IMR-90 (cell line): ENCODE measurements at regions not wholly inside any gene's neighbourhood (a gene's known extent, or its start where the extent isn't known, plus 50 kb on each side); places are given as distances from the start of the nearest gene placed in this dataset.

Experiments
- ATAC-seq: fragments of 200-7000 bp; cut with Tn5 transposase; 2 replicates; pipeline ENCODE4 v1.9.1; 2020; ENCODE audit warnings: low read depth, mild to moderate bottlenecking, moderate library complexity
- BruUV-seq: library from RNA; stranded (reverse); fragments of 400-500 nt; replicated peaks from 2 replicates; lab custom pipeline; 2021; lab: Mats Ljungman, UMichigan
- CTCF ChIA-PET: fragments of 300-600 bp; formaldehyde crosslinking; extraction: SDS; loops from one replicate; lab custom pipeline; 2021; ENCODE audit warnings: antibody characterized with exemption; lab: Yijun Ruan, JAX
- POLR2A ChIA-PET: fragments of 300-600 bp; sonication (Branson Sonifier 250); formaldehyde crosslinking; loops from one replicate; lab custom pipeline; 2022; ENCODE audit warnings: antibody characterized with exemption; ENCODE audit not compliant: unreplicated experiment; lab: Charles Lee
- DNase-seq: peaks from one replicate; pipeline ENCODE4 v3.0.0; 2013
- H2AFZ ChIP-seq: replicated peaks from 2 replicates; pipeline ENCODE3; 2013; ENCODE audit warnings: low read length, mild to moderate bottlenecking; ENCODE audit not compliant: poor library complexity
- H2AK5ac ChIP-seq: 2 replicates; pipeline ENCODE4 v1.6.1; 2013; ENCODE audit warnings: low read depth, low read length, inconsistent platforms
- H2AK9ac ChIP-seq: replicated peaks from 2 replicates; pipeline ENCODE3; 2013; ENCODE audit warnings: mild to moderate bottlenecking, low read depth, low read length, moderate library complexity; ENCODE audit not compliant: poor library complexity
- H2BK120ac ChIP-seq: 2 replicates; pipeline ENCODE4 v1.6.1; 2013; ENCODE audit warnings: low read depth, low read length, inconsistent platforms
- H2BK15ac ChIP-seq: 3 replicates; pipeline ENCODE4 v1.6.1; 2013; ENCODE audit warnings: low read depth, low read length, inconsistent platforms
- H2BK20ac ChIP-seq: 2 replicates; pipeline ENCODE4 v1.6.1; 2013; ENCODE audit warnings: low read depth, mild to moderate bottlenecking, inconsistent platforms, low read length, moderate library complexity
- H2BK5ac ChIP-seq: 2 replicates; pipeline ENCODE4 v1.6.1; 2013; ENCODE audit warnings: mild to moderate bottlenecking, low read depth, low read length, inconsistent platforms; ENCODE audit not compliant: poor library complexity, severe bottlenecking
- H3K14ac ChIP-seq: replicated peaks from 2 replicates; pipeline ENCODE4 v1.6.1; 2013; ENCODE audit warnings: low read depth, low read length, inconsistent platforms
- H3K18ac ChIP-seq: 2 replicates; pipeline ENCODE4 v1.6.1; 2013; ENCODE audit warnings: low read depth, low read length, control low read depth
- H3K23ac ChIP-seq: 2 replicates; pipeline ENCODE4 v1.6.1; 2013; ENCODE audit warnings: low read depth, low read length, inconsistent platforms
- H3K27ac ChIP-seq: 2 replicates; pipeline ENCODE4 v1.5.1; 2013; ENCODE audit warnings: mild to moderate bottlenecking, control low read depth, low read length; ENCODE audit not compliant: insufficient read depth
- H3K27me3 ChIP-seq: 2 replicates; pipeline ENCODE4 v1.6.1; 2013; ENCODE audit warnings: low read length; ENCODE audit not compliant: control insufficient read depth, insufficient read depth
- H3K36me3 ChIP-seq: 2 replicates; pipeline ENCODE4 v1.6.1; 2013; ENCODE audit warnings: low read length, mixed read lengths; ENCODE audit not compliant: control insufficient read depth, insufficient read depth
- H3K4ac ChIP-seq: 2 replicates; pipeline ENCODE4 v1.6.1; 2013; ENCODE audit warnings: low read depth, low read length, inconsistent platforms
- H3K4me1 ChIP-seq: 2 replicates; pipeline ENCODE4 v1.6.1; 2013; ENCODE audit warnings: low read length, mixed read lengths; ENCODE audit not compliant: control insufficient read depth, insufficient read depth
- H3K4me2 ChIP-seq: 2 replicates; pipeline ENCODE4 v1.6.1; 2013; ENCODE audit warnings: low read depth, mild to moderate bottlenecking, control low read depth, low read length, moderate library complexity
- H3K4me3 ChIP-seq: 2 replicates; pipeline ENCODE4 v1.5.1; 2013; ENCODE audit warnings: low read depth, mild to moderate bottlenecking, control low read depth, low read length, moderate library complexity; ENCODE audit not compliant: insufficient read depth
- H3K56ac ChIP-seq: 2 replicates; pipeline ENCODE4 v1.6.1; 2013; ENCODE audit warnings: low read length, inconsistent platforms; ENCODE audit not compliant: insufficient read depth; ENCODE audit errors: extremely low read depth
- H3K79me1 ChIP-seq, 2 experiments: 2 replicates each; pipeline ENCODE4 v1.6.1; 2013; ENCODE audit warnings: low read length in 2 of 2, inconsistent platforms in 1 of 2, low read depth in 1 of 2
- H3K9ac ChIP-seq: 2 replicates; pipeline ENCODE4 v1.6.1; 2013; ENCODE audit warnings: low read depth, low read length, control low read depth
- H3K9me1 ChIP-seq: 2 replicates; pipeline ENCODE4 v1.6.1; 2013; ENCODE audit warnings: low read length, inconsistent platforms; ENCODE audit not compliant: insufficient read depth
- H3K9me3 ChIP-seq: 2 replicates; pipeline ENCODE4 v1.6.1; 2013; ENCODE audit warnings: low read length; ENCODE audit not compliant: control insufficient read depth, insufficient read depth
- H4K20me1 ChIP-seq: 2 replicates; pipeline ENCODE4 v1.6.1; 2013; ENCODE audit warnings: low read length, inconsistent platforms; ENCODE audit not compliant: insufficient read depth
- H4K5ac ChIP-seq: 2 replicates; pipeline ENCODE4 v1.6.1; 2013; ENCODE audit warnings: mild to moderate bottlenecking, low read depth, low read length, control low read depth
- H4K8ac ChIP-seq, 2 experiments: 2 replicates each; pipeline ENCODE4 v1.6.1; 2013; ENCODE audit warnings: low read depth in 2 of 2, low read length in 2 of 2, control low read depth in 1 of 2, inconsistent platforms in 1 of 2
- H4K91ac ChIP-seq: 2 replicates; pipeline ENCODE4 v1.6.1; 2013; ENCODE audit warnings: low read depth, low read length, inconsistent platforms; ENCODE audit not compliant: insufficient read depth
- BHLHE40 ChIP-seq: fragments of 150-350 bp; IDR thresholded peaks from 2 replicates; pipeline ENCODE4 v1.6.1; 2016; ENCODE audit warnings: mild to moderate bottlenecking, low read depth, low read length
- CEBPB ChIP-seq: IDR thresholded peaks from 2 replicates; pipeline ENCODE4 v1.6.1; 2012; ENCODE audit warnings: low read depth, low read length, improper control_type of control experiment
- CHD1 ChIP-seq: IDR thresholded peaks from 2 replicates; pipeline ENCODE4 v1.6.1; 2012; ENCODE audit warnings: low read depth, low read length, improper control_type of control experiment
- FOS ChIP-seq: fragments of 150-350 bp; IDR thresholded peaks from 2 replicates; pipeline ENCODE4 v1.6.1; 2016; ENCODE audit warnings: low read depth, low read length
- NFE2L2 ChIP-seq: fragments of 150-350 bp; IDR thresholded peaks from 2 replicates; pipeline ENCODE4 v1.6.1; 2016; ENCODE audit warnings: low read depth, mild to moderate bottlenecking, low read length
- RAD21 ChIP-seq: IDR thresholded peaks from 2 replicates; pipeline ENCODE4 v1.6.1; 2012; ENCODE audit warnings: low read length, improper control_type of control experiment
- RCOR1 ChIP-seq: IDR thresholded peaks from 2 replicates; pipeline ENCODE4 v1.6.1; 2012; ENCODE audit warnings: mild to moderate bottlenecking, low read length, improper control_type of control experiment; ENCODE audit not compliant: insufficient replicate concordance
- RFX5 ChIP-seq: IDR thresholded peaks from 2 replicates; pipeline ENCODE4 v1.8.0; 2012; ENCODE audit warnings: low read depth, mild to moderate bottlenecking, low read length, moderate library complexity
- SMC3 ChIP-seq: fragments of 150-350 bp; IDR thresholded peaks from 2 replicates; pipeline ENCODE4 v1.6.1; 2016; ENCODE audit warnings: low read depth, mild to moderate bottlenecking, antibody characterized with exemption, low read length, moderate library complexity
- WGBS, 2 experiments: methylation state at CpG; one replicate each; pipeline versions ENCODE4 v1.1.5 to v1.1.7; 2013; ENCODE audit warnings: missing lambda C conversion rate in 2 of 2; ENCODE audit not compliant: insufficient read length in 1 of 2; ENCODE audit errors: extremely low coverage in 2 of 2; 5-methylcytosine and 5-hydroxymethylcytosine counted together
- dilution Hi-C: fragments of 300-500 bp; cut with HindIII; formaldehyde crosslinking; loops from one replicate; pipeline ENCODE4 v1.14.3; 2018; ENCODE audit warnings: low sequenced_read_pairs; ENCODE audit not compliant: unreplicated experiment
- in situ Hi-C: fragments of 300-500 bp; cut with MboI; formaldehyde crosslinking; loops from 3 replicates; pipeline ENCODE4 v1.14.3; 2019; ENCODE audit warnings: low sequenced_read_pairs, inconsistent platforms, mixed read lengths
- intact Hi-C: fragments of 100-400 bp; cut with micrococcal nuclease; formaldehyde crosslinking; loops from 2 replicates; pipeline ENCODE4 v1.10.0; 2022
- TF ChIP-seq, protein P1 (sequence below): conservative IDR thresholded peaks from 2 replicates; pipeline ENCODE4 v1.5.1; 2012; ENCODE audit warnings: mild to moderate bottlenecking, low read depth, low read length, improper control_type of control experiment

DNA sequence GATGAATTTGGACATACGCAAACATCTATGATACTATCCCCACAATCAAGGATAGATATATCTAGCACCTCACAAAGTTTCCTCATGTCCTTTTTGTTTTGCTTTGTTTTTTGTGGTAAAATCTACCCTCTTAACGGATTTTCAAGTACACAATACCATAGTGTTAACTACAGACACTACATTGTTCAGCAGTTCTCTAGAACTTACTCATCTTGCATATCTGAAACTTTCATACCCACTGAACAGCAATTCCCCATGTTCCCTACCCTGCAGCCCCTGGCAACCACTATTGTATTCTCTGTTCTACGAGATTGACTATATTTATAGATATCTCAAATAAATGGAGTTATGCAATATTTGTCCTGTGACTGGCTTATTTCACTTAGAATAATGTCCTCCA is 58.1 kb upstream of the TJP1 start:
- Histone ChIP-seq H3K79me1 (no peaks in the 10 kb centered on the region), H3K23ac (no peak overlapping the region), H2AK9ac (no peak overlapping the region), H3K4me3 (no peak overlapping the region), H2AK5ac (no peak overlapping the region), H2AFZ (no peak overlapping the region), H4K20me1 (no peaks in the 10 kb centered on the region), H3K36me3 (no peaks in the 10 kb centered on the region), H2BK15ac (no peak overlapping the region), H4K5ac (no peak overlapping the region), H3K27me3 (no peaks in the 10 kb centered on the region), H3K4ac (no peak overlapping the region), H3K56ac (no peak overlapping the region), H3K9me3 (no peaks in the 10 kb centered on the region), H2BK20ac (no peak overlapping the region), H4K8ac (no peak overlapping the region), H3K4me2 (no peak overlapping the region), H3K9me1 (no peaks in the 10 kb centered on the region; the same call in 1 of the 2 replicates), H3K27ac (no peak overlapping the region), H3K14ac (no peak overlapping the region), H2BK5ac (no peak overlapping the region), H3K9ac (no peak overlapping the region), H2BK120ac (no peak overlapping the region), H4K91ac (no peak overlapping the region), H3K4me1 (peaks cover 11% of the 10 kb centered on the region), H3K18ac (no peak overlapping the region)
- intact Hi-C loops (no loop called here), dilution Hi-C loops (no loop called here), in situ Hi-C loops (loop anchor here (10.0 kb wide), 1 partner anchor 64 kb away; no protein-coding TSS in a partner anchor)
- WGBS, 2 experiments: no CpG with 5 or more reads among the region's 3 CpGs
- POLR2A ChIA-PET: no interaction called here
- no TSS peak for BruUV-seq
- DNase-seq (no peak), ATAC-seq (no peak)
- CTCF ChIA-PET: no interaction called here
- TF ChIP-seq NFE2L2: no peak
- TF ChIP-seq CEBPB: no peak
- TF ChIP-seq CHD1: no peak
- no peak for TF ChIP-seq RAD21
- no peak for TF ChIP-seq RCOR1
- TF ChIP-seq RFX5: no peak
- TF ChIP-seq SMC3: no peak
- no peak for TF ChIP-seq FOS
- TF ChIP-seq, protein P1, sequence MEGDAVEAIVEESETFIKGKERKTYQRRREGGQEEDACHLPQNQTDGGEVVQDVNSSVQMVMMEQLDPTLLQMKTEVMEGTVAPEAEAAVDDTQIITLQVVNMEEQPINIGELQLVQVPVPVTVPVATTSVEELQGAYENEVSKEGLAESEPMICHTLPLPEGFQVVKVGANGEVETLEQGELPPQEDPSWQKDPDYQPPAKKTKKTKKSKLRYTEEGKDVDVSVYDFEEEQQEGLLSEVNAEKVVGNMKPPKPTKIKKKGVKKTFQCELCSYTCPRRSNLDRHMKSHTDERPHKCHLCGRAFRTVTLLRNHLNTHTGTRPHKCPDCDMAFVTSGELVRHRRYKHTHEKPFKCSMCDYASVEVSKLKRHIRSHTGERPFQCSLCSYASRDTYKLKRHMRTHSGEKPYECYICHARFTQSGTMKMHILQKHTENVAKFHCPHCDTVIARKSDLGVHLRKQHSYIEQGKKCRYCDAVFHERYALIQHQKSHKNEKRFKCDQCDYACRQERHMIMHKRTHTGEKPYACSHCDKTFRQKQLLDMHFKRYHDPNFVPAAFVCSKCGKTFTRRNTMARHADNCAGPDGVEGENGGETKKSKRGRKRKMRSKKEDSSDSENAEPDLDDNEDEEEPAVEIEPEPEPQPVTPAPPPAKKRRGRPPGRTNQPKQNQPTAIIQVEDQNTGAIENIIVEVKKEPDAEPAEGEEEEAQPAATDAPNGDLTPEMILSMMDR: no peak
- no peak for TF ChIP-seq BHLHE40
